H9 (cell line): ENCODE measurements at regions not wholly inside any gene's neighbourhood (a gene's known extent, or its start where the extent isn't known, plus 50 kb on each side); places are given as distances from the start of the nearest gene placed in this dataset.

Experiments
- DNase-seq: peaks from one replicate; pipeline ENCODE4 v3.0.0-alpha.2; 2017
- H2AFZ ChIP-seq: one replicate; pipeline ENCODE4 v1.6.1; 2013; ENCODE audit warnings: mild to moderate bottlenecking, low read length, control low read depth, moderate library complexity
- H2AK5ac ChIP-seq: 2 replicates; pipeline ENCODE4 v1.6.1; 2013; ENCODE audit warnings: low read length, control low read depth, mixed read lengths; ENCODE audit not compliant: insufficient read length
- H2BK120ac ChIP-seq: one replicate; pipeline ENCODE4 v1.6.1; 2013; ENCODE audit warnings: low read depth, mild to moderate bottlenecking, low read length, control low read depth, inconsistent platforms; ENCODE audit not compliant: poor library complexity, severe bottlenecking
- H2BK12ac ChIP-seq: 2 replicates; pipeline ENCODE4 v1.6.1; 2013; ENCODE audit warnings: low read length, control low read depth, mixed read lengths, low read depth; ENCODE audit not compliant: insufficient read length
- H2BK15ac ChIP-seq: 2 replicates; pipeline ENCODE4 v1.6.1; 2013; ENCODE audit warnings: low read depth, low read length, control low read depth
- H2BK20ac ChIP-seq: one replicate; pipeline ENCODE4 v1.6.1; 2013; ENCODE audit warnings: low read depth, mild to moderate bottlenecking, low read length, control low read depth, inconsistent platforms; ENCODE audit not compliant: poor library complexity, severe bottlenecking
- H2BK5ac ChIP-seq: 2 replicates; pipeline ENCODE4 v1.6.1; 2013; ENCODE audit warnings: low read length, control low read depth, mixed read lengths; ENCODE audit not compliant: insufficient read length
- H3K14ac ChIP-seq: 2 replicates; pipeline ENCODE4 v1.6.1; 2013; ENCODE audit warnings: low read length, control low read depth; ENCODE audit not compliant: insufficient read depth
- H3K18ac ChIP-seq: 2 replicates; pipeline ENCODE4 v1.6.1; 2013; ENCODE audit warnings: low read depth, mild to moderate bottlenecking, mixed read lengths, low read length, control low read depth; ENCODE audit not compliant: insufficient read length
- H3K23ac ChIP-seq: 2 replicates; pipeline ENCODE4 v1.6.1; 2013; ENCODE audit warnings: low read length, control low read depth, mixed read lengths, low read depth; ENCODE audit not compliant: insufficient read length
- H3K23me2 ChIP-seq: 2 replicates; pipeline ENCODE4 v1.6.1; 2013; ENCODE audit warnings: low read depth, mild to moderate bottlenecking, mixed read lengths, low read length, control low read depth; ENCODE audit not compliant: insufficient read length, poor library complexity, severe bottlenecking
- H3K27ac ChIP-seq: 2 replicates; pipeline ENCODE4 v1.5.1; 2013; ENCODE audit warnings: low read length, control low read depth, mixed read lengths, low read depth; ENCODE audit not compliant: insufficient read length
- H3K27me3 ChIP-seq: 2 replicates; pipeline ENCODE4 v1.6.1; 2013; ENCODE audit warnings: low read length, control low read depth, inconsistent platforms; ENCODE audit not compliant: insufficient read depth
- H3K4ac ChIP-seq: 2 replicates; pipeline ENCODE4 v1.6.1; 2013; ENCODE audit warnings: low read depth, mild to moderate bottlenecking, control low read depth, inconsistent platforms, low read length, moderate library complexity
- H3K4me1 ChIP-seq: 2 replicates; pipeline ENCODE4 v1.6.1; 2013; ENCODE audit warnings: low read length, control low read depth, inconsistent platforms; ENCODE audit not compliant: insufficient read depth
- H3K4me2 ChIP-seq: 2 replicates; pipeline ENCODE4 v1.6.1; 2013; ENCODE audit warnings: low read length, control low read depth, mixed read lengths; ENCODE audit not compliant: insufficient read length, insufficient read depth
- H3K56ac ChIP-seq: 2 replicates; pipeline ENCODE4 v1.6.1; 2013; ENCODE audit warnings: low read depth, mild to moderate bottlenecking, mixed read lengths, low read length, control low read depth; ENCODE audit not compliant: insufficient read length
- H3K79me1 ChIP-seq: 2 replicates; pipeline ENCODE4 v1.6.1; 2013; ENCODE audit warnings: low read depth, mild to moderate bottlenecking, moderate library complexity, low read length, control low read depth, inconsistent platforms; ENCODE audit not compliant: insufficient read depth, poor library complexity, severe bottlenecking
- H3K79me2 ChIP-seq: 2 replicates; pipeline ENCODE4 v1.6.1; 2013; ENCODE audit warnings: low read length, control low read depth, inconsistent platforms; ENCODE audit not compliant: insufficient read depth
- H3K9ac ChIP-seq: 2 replicates; pipeline ENCODE4 v1.6.1; 2013; ENCODE audit warnings: low read length, control low read depth, mixed read lengths; ENCODE audit not compliant: insufficient read length; ENCODE audit errors: extremely low read depth
- H3K9me3 ChIP-seq: one replicate; pipeline ENCODE4 v1.6.1; 2013; ENCODE audit warnings: low read depth, low read length, inconsistent platforms; ENCODE audit not compliant: control insufficient read depth
- H3T11ph ChIP-seq: one replicate; pipeline ENCODE4 v1.6.1; 2013; ENCODE audit warnings: mild to moderate bottlenecking, low read length, control low read depth, inconsistent platforms
- H4K20me1 ChIP-seq: one replicate; pipeline ENCODE4 v1.6.1; 2013; ENCODE audit not compliant: control insufficient read depth, insufficient read length, insufficient read depth
- H4K5ac ChIP-seq: 2 replicates; pipeline ENCODE4 v1.6.1; 2013; ENCODE audit warnings: low read depth, mild to moderate bottlenecking, mixed read lengths, low read length, control low read depth; ENCODE audit not compliant: insufficient read length
- H4K8ac ChIP-seq: replicated peaks from 2 replicates; pipeline ENCODE4 v1.6.1; 2013; ENCODE audit warnings: low read length, control low read depth, mixed read lengths, low read depth; ENCODE audit not compliant: insufficient read length
- H4K91ac ChIP-seq: 2 replicates; pipeline ENCODE4 v1.6.1; 2013; ENCODE audit warnings: low read depth, mild to moderate bottlenecking, moderate library complexity, mixed read lengths, low read length, control low read depth; ENCODE audit not compliant: insufficient read length
- H3K27ac Mint-ChIP-seq, 3 experiments: 2 replicates in 2 of 3; 3 replicates in 1 of 3; pipeline ENCODE4 v1.8.0; 2020 to 2021; ENCODE audit warnings: mixed read lengths in 3 of 3, mild to moderate bottlenecking in 1 of 3, moderate library complexity in 1 of 3
- H3K27me3 Mint-ChIP-seq: 2 replicates; pipeline ENCODE4 v1.8.0; 2021; ENCODE audit warnings: low read depth, mild to moderate bottlenecking, moderate library complexity, mixed read lengths
- H3K36me3 Mint-ChIP-seq, 3 experiments: 2 replicates in 2 of 3; 3 replicates in 1 of 3; pipeline ENCODE4 v1.8.0; 2020 to 2021; ENCODE audit warnings: low read depth in 3 of 3, mixed read lengths in 3 of 3; ENCODE audit not compliant: insufficient read depth in 1 of 3
- H3K4me1 Mint-ChIP-seq, 2 experiments: 2 replicates each; pipeline ENCODE4 v1.8.0; 2020; ENCODE audit warnings: mixed read lengths in 2 of 2
- H3K4me3 Mint-ChIP-seq, 2 experiments: 2 replicates in 1 of 2; 3 replicates in 1 of 2; pipeline ENCODE4 v1.8.0; 2020 to 2021; ENCODE audit warnings: mild to moderate bottlenecking in 2 of 2, mixed read lengths in 2 of 2, moderate library complexity in 1 of 2
- H3K9me3 Mint-ChIP-seq, 2 experiments: 2 replicates in 1 of 2; 3 replicates in 1 of 2; pipeline ENCODE4 v1.8.0; 2020; ENCODE audit warnings: mild to moderate bottlenecking in 2 of 2, mixed read lengths in 2 of 2, moderate library complexity in 1 of 2
- CTCF ChIP-seq: fragments of 200-600 bp; sonication (generic); conservative IDR thresholded peaks from 3 replicates; pipeline ENCODE4 v1.8.0; 2021; ENCODE audit warnings: antibody characterized with exemption, mild to moderate bottlenecking
- WGBS: extraction: QIAGEN DNeasy Blood & Tissue Kit; methylation state at CpG from one replicate; pipeline ENCODE4 v1.1.7; 2013; ENCODE audit warnings: missing lambda C conversion rate, low lambda C conversion rate, mixed read lengths; ENCODE audit not compliant: insufficient read length; ENCODE audit errors: extremely low coverage; 5-methylcytosine and 5-hydroxymethylcytosine counted together

GRCh38 chr22:49643466-49643865 lies 184.2 kb downstream of the BRD1 start:
- Histone ChIP-seq H2BK20ac (no peak overlapping the region), H2BK120ac (no peak overlapping the region), H4K91ac (no peak overlapping the region), H3K9ac (no peak overlapping the region), H3K18ac (no peak overlapping the region), H3K79me1 (no peaks in the 10 kb centered on the region), H4K8ac (no peak overlapping the region), H3K9me3 (no peaks in the 10 kb centered on the region), H3T11ph (no peak overlapping the region), H2BK12ac (no peak overlapping the region), H2BK15ac (no peak overlapping the region), H3K79me2 (no peaks in the 10 kb centered on the region), H3K27me3 (no peaks in the 10 kb centered on the region), H3K4me2 (no peak overlapping the region), H3K23ac (no peak overlapping the region), H3K23me2 (no peaks in the 10 kb centered on the region), H3K56ac (no peak overlapping the region), H4K5ac (no peak overlapping the region), H2AK5ac (no peak overlapping the region), H3K14ac (no peak overlapping the region), H3K4me1 (no peaks in the 10 kb centered on the region), H3K4ac (no peak overlapping the region), H4K20me1 (no peaks in the 10 kb centered on the region), H2BK5ac (no peak overlapping the region), H2AFZ (no peak overlapping the region), H3K27ac (no peak overlapping the region)
- no peak for TF ChIP-seq CTCF
- DNase-seq, result no peak
- Mint-ChIP-seq H3K36me3 (no peaks in the 10 kb centered on the region), H3K27ac (no peak overlapping the region), H3K4me3 (no peak overlapping the region), H3K9me3 (no peaks in the 10 kb centered on the region; a peak in 1 of 5 replicates), H3K27me3 (peaks cover 4% of the 10 kb centered on the region), H3K4me1 (peaks cover 2 to 8% of the 10 kb centered on the region in 2 experiments; a peak in 3 of 4 replicates)
- WGBS, result no CpG with 5 or more reads among the region's 16 CpGs
